Hepatocyte (in vitro differentiated cells): ENCODE measurements at regions not wholly inside any gene's neighbourhood (a gene's known extent, or its start where the extent isn't known, plus 50 kb on each side); places are given as distances from the start of the nearest gene placed in this dataset.

Experiments used
- EZH2 ChIP-seq: fragments of 200-600 bp; sonication (generic); IDR thresholded peaks from 2 replicates; pipeline ENCODE4 v1.6.1; 2016; ENCODE audit warnings: antibody characterized with exemption, mild to moderate bottlenecking, borderline replicate concordance
- EZH2phosphoT487 ChIP-seq: fragments of 200-600 bp; sonication (generic); IDR thresholded peaks from one replicate; pipeline ENCODE4 v1.6.1; 2018; ENCODE audit warnings: antibody characterized with exemption, mild to moderate bottlenecking, low read depth, moderate library complexity; ENCODE audit not compliant: unreplicated experiment, severe bottlenecking
- TF ChIP-seq, protein P1 (sequence below): fragments of 200-600 bp; sonication (generic); IDR thresholded peaks from 2 replicates; pipeline ENCODE4 v1.5.1; 2016; ENCODE audit warnings: antibody characterized with exemption, mild to moderate bottlenecking; ENCODE audit not compliant: poor library complexity

DNA sequence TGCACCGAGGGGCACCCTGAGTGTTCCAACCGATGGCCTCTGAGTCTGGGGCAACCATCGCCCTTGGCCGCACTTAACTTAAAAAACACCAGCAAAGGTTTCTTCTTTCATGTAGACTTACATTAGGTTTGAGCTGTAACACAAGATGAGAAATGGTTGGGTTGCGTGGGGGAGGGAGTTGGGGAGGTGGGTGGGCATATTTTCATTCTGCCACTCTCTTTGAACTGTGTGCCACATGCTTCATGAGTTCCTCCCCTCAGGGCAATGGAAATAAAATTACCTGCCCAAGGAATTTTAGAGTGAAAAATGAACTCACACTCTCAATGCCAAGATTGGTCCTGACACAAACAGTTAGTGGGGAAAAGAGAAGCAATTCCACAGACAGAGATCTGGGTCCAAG is 430.1 kb upstream of the USP24 start:
- TF ChIP-seq, protein P1, sequence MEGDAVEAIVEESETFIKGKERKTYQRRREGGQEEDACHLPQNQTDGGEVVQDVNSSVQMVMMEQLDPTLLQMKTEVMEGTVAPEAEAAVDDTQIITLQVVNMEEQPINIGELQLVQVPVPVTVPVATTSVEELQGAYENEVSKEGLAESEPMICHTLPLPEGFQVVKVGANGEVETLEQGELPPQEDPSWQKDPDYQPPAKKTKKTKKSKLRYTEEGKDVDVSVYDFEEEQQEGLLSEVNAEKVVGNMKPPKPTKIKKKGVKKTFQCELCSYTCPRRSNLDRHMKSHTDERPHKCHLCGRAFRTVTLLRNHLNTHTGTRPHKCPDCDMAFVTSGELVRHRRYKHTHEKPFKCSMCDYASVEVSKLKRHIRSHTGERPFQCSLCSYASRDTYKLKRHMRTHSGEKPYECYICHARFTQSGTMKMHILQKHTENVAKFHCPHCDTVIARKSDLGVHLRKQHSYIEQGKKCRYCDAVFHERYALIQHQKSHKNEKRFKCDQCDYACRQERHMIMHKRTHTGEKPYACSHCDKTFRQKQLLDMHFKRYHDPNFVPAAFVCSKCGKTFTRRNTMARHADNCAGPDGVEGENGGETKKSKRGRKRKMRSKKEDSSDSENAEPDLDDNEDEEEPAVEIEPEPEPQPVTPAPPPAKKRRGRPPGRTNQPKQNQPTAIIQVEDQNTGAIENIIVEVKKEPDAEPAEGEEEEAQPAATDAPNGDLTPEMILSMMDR, result no peak
- no peak for TF ChIP-seq EZH2
- no peak for TF ChIP-seq EZH2phosphoT487
